ENCODE measurements at regions not wholly inside any gene's neighbourhood (a gene's known extent, or its start where the extent isn't known, plus 50 kb on each side); places are given as distances from the start of the nearest gene placed in this dataset.

- no peak for TF ChIP-seq CTCF (IDR thresholded peaks at IDR 0.05; ENCODE audit: low read depth, low read length)
- no peak for TF ChIP-seq POLR2A (IDR thresholded peaks at IDR 0.05; ENCODE audit: extremely low read depth, insufficient read length)
- no peak for TF ChIP-seq MYC (IDR thresholded peaks at IDR 0.05; ENCODE audit: low read depth, low read length)
These were observed 134.8 kb downstream of the FBXO4 start for GRCh38 chr5:42059778-42060464.

Data from NB4 (cell line).